HL-60 (cell line): ENCODE measurements at regions not wholly inside any gene's neighbourhood (a gene's known extent, or its start where the extent isn't known, plus 50 kb on each side); places are given as distances from the start of the nearest gene placed in this dataset.

ENCODE experiments used
- DNase-seq, 2 experiments: peaks; one replicate each; pipeline ENCODE4 v3.0.0-alpha.2; 2010 to 2020; ENCODE audit warnings: low read depth in 1 of 2, low spot score in 1 of 2
- H3K27ac ChIP-seq: fragments of 250-450 bp; sonication (Bioruptor Pico); replicated peaks from 2 replicates; pipeline ENCODE4 v1.5.1; 2020; ENCODE audit warnings: mild to moderate bottlenecking, moderate library complexity
- H3K27me3 ChIP-seq: fragments of 250-450 bp; sonication (Bioruptor Pico); 2 replicates; pipeline ENCODE4 v1.5.1; 2021; ENCODE audit warnings: mild to moderate bottlenecking, moderate library complexity; ENCODE audit not compliant: insufficient read depth, poor library complexity, severe bottlenecking
- H3K4me3 ChIP-seq: replicated peaks from 2 replicates; pipeline ENCODE4 v1.5.1; 2011; ENCODE audit warnings: mild to moderate bottlenecking, control low read depth, low read length; ENCODE audit not compliant: insufficient read depth
- GABPA ChIP-seq: IDR thresholded peaks from 2 replicates; pipeline ENCODE4 v1.6.1; 2012; ENCODE audit warnings: low read depth
- POLR2AphosphoS5 ChIP-seq: IDR thresholded peaks from 2 replicates; pipeline ENCODE4 v1.6.1; 2012; ENCODE audit warnings: low read depth
- SPI1 ChIP-seq: IDR thresholded peaks from 2 replicates; pipeline ENCODE4 v1.6.1; 2012; ENCODE audit warnings: low read depth, mild to moderate bottlenecking, borderline replicate concordance
- TF ChIP-seq, protein P1 (sequence below): IDR thresholded peaks from one replicate; pipeline ENCODE4 v1.5.1; 2011; ENCODE audit warnings: low read length, control low read depth, inconsistent platforms; ENCODE audit not compliant: insufficient read depth
- TF ChIP-seq, protein P2 (sequence below): IDR thresholded peaks from 2 replicates; pipeline ENCODE4 v1.6.1; 2012; ENCODE audit warnings: low read depth; ENCODE audit not compliant: insufficient replicate concordance

DNA sequence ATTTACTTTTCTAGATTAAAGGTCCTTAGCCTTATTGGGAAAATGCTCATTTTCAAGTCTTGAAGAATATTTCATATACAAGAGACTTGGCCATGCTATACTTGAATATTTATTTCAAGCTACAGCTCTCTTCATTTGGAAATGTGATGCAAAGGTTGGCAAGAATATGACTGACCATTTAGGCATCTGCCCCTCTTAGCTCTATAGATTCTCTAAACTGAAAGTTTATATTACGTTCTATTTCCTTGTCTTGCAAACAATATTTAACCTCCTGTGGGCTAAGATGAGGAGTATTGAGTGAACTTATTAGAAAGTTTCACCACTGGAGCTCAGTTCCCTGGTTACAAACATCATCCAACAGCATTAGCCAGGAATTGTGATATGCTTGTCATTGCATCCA, 593.1 kb downstream of the MAT2B start:
- TF ChIP-seq SPI1: no peak
- no peak for TF ChIP-seq POLR2AphosphoS5
- TF ChIP-seq, protein P1, sequence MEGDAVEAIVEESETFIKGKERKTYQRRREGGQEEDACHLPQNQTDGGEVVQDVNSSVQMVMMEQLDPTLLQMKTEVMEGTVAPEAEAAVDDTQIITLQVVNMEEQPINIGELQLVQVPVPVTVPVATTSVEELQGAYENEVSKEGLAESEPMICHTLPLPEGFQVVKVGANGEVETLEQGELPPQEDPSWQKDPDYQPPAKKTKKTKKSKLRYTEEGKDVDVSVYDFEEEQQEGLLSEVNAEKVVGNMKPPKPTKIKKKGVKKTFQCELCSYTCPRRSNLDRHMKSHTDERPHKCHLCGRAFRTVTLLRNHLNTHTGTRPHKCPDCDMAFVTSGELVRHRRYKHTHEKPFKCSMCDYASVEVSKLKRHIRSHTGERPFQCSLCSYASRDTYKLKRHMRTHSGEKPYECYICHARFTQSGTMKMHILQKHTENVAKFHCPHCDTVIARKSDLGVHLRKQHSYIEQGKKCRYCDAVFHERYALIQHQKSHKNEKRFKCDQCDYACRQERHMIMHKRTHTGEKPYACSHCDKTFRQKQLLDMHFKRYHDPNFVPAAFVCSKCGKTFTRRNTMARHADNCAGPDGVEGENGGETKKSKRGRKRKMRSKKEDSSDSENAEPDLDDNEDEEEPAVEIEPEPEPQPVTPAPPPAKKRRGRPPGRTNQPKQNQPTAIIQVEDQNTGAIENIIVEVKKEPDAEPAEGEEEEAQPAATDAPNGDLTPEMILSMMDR: no peak
- TF ChIP-seq, protein P2, sequence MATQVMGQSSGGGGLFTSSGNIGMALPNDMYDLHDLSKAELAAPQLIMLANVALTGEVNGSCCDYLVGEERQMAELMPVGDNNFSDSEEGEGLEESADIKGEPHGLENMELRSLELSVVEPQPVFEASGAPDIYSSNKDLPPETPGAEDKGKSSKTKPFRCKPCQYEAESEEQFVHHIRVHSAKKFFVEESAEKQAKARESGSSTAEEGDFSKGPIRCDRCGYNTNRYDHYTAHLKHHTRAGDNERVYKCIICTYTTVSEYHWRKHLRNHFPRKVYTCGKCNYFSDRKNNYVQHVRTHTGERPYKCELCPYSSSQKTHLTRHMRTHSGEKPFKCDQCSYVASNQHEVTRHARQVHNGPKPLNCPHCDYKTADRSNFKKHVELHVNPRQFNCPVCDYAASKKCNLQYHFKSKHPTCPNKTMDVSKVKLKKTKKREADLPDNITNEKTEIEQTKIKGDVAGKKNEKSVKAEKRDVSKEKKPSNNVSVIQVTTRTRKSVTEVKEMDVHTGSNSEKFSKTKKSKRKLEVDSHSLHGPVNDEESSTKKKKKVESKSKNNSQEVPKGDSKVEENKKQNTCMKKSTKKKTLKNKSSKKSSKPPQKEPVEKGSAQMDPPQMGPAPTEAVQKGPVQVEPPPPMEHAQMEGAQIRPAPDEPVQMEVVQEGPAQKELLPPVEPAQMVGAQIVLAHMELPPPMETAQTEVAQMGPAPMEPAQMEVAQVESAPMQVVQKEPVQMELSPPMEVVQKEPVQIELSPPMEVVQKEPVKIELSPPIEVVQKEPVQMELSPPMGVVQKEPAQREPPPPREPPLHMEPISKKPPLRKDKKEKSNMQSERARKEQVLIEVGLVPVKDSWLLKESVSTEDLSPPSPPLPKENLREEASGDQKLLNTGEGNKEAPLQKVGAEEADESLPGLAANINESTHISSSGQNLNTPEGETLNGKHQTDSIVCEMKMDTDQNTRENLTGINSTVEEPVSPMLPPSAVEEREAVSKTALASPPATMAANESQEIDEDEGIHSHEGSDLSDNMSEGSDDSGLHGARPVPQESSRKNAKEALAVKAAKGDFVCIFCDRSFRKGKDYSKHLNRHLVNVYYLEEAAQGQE: no peak
- TF ChIP-seq GABPA: no peak
- Histone ChIP-seq H3K27me3 (no peaks in the 10 kb centered on the region), H3K27ac (no peak overlapping the region), H3K4me3 (no peak overlapping the region)
- no peak for DNase-seq

DNA sequence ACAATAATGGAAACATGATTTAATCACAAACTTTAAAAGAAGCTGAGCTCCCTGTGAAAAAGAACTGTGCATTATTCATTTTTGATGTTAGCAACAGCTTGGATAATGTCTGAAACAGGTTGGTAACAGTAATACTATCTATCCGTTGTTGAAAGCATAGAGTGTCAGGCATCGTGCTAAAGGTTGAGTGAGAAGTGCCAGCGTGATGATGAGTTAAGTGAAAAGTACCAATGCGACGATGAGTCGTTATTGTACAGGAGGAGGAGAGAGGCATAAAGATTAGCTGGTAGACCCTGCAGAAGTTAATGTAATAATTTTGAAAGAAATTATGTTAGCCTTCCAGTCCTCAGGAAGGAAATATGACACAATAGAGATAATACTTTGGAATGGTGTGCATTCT, 593.6 kb downstream of the MAT2B start:
- TF ChIP-seq, protein P2: no peak
- TF ChIP-seq, protein P1: no peak
- no peak for TF ChIP-seq GABPA
- TF ChIP-seq SPI1: no peak
- no peak for TF ChIP-seq POLR2AphosphoS5
- no peak for DNase-seq
- H3K27me3 ChIP-seq: no peaks in the 10 kb centered on the region
- H3K4me3 ChIP-seq: no peak overlapping the region
- no peak overlapping the region for H3K27ac ChIP-seq

DNA sequence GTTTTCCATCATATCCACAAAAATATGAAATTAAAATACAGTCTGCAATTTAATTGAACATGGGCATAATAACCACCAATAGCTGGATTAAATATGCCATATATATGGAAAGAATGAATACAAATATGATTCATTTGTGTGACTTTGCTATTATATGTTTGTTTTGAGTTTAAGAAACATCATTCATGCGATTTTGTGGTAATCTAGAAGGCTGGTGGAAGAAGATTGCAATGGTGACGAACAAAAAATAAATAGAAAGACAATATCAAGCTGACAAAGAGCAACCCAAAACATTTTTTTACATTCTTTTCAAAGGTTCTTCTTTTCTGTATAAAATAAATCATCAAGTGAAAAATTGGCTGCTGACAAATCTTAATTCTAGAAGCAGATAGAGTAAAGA, 610.0 kb downstream of the MAT2B start:
- TF ChIP-seq GABPA (no peak), POLR2AphosphoS5 (no peak), SPI1 (no peak)
- TF ChIP-seq, protein P2: no peak
- TF ChIP-seq, protein P1: no peak
- DNase-seq: no peak
- Histone ChIP-seq H3K4me3 (no peak overlapping the region), H3K27ac (no peak overlapping the region), H3K27me3 (no peaks in the 10 kb centered on the region)
